ENCODE measurements at regions not wholly inside any gene's neighbourhood (a gene's known extent, or its start where the extent isn't known, plus 50 kb on each side); places are given as distances from the start of the nearest gene placed in this dataset.
"Not testable (repeated sequence)": the region's sequence is repeated elsewhere in the genome, so short reads cannot be mapped to it uniquely, and the experiment has no call there.

DNA sequence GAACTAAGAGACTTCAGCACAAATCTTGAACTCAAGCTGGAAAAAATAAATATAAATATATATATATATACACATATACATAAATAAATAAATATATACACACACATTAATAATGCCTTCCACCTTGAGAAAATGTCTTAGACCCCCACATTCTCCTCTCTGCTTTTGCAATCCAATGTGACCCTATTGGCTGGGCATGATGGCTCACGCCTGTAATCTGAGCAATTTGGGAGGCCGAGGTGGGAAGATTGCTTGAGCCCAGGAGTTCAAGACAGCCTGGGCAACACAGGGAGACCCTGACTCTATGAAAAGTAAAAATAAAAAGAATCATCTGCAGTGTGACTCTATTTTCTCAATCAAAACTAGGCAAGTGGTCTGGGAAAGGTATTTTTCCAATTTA lies 424.1 kb upstream of the NFE2L3 start:
- Mint-ChIP-seq H3K27ac (no peak overlapping the region), H3K27me3 (no peaks in the 10 kb centered on the region), H3K36me3 (no peaks in the 10 kb centered on the region), H3K4me3 (no peak overlapping the region), H3K4me1 (no peaks in the 10 kb centered on the region), H3K9me3 (no peaks in the 10 kb centered on the region)
- no peak for DNase-seq

DNA sequence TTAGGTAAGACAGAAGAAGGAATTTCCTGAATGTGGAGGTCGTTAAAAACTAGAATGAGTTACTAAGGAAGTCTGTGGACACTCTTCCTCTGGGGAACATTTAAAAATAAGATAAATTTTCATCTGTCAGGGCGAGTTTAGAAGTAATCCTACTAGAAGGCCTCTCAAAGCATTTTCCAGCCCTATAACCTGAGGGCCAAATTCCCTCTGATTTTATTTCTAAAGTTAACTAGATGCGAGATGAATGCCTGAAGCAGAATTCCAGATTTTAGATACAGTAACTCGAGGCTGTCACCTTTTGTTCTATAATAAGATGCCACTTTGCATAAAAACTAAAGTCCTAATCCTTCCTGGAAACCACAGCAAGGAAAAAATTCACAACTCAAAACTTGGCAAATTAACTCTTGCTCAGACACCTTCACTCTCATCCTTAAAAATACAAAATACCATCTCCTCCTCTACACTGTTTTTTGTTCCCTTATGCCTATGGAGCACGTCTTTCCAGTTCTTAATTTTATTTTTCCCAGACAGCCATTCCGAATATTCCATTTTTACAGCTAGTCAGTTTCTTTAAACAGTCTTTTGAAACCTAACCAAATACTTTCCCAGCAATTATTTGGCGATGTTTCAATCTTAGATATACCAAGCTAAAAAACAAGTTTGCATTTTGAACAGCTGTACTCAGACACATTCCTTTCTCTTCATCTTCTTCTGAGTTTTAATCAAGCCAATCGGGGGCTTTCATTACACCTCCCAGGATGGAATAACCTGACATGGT lies 420.7 kb upstream of the NFE2L3 start:
- no peak overlapping the region for H3K27ac Mint-ChIP-seq
- no peaks in the 10 kb centered on the region for H3K4me1 Mint-ChIP-seq
- no peak for DNase-seq
- no peak overlapping the region for H3K4me3 Mint-ChIP-seq
- no peaks in the 10 kb centered on the region for H3K36me3 Mint-ChIP-seq
- peaks cover 13% of the 10 kb centered on the region for H3K27me3 Mint-ChIP-seq
- H3K9me3 Mint-ChIP-seq, result no peaks in the 10 kb centered on the region

DNA sequence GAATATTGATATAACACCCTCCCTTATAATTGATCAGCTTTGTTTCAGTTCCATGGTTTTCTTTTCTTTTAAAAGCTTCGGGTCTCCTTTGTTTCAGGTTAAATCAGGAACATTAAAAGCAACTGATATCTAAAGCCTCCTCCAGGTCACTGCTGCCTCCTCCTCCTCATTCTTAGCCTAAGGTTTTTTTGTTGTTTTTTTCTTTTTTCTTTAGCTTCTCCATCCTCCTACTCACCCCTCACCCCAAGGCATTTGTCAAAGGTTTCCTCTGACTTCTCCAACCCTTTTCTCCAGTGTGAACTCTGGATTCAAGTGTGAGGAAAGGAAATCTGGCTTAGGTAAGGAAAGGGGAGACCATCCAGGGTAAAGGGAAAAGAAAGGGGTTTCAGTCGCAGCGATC lies 420.2 kb upstream of the NFE2L3 start:
- H3K4me1 Mint-ChIP-seq, result no peaks in the 10 kb centered on the region
- no peaks in the 10 kb centered on the region for H3K36me3 Mint-ChIP-seq
- no peak for DNase-seq
- H3K9me3 Mint-ChIP-seq, result no peaks in the 10 kb centered on the region
- H3K27ac Mint-ChIP-seq, result no peak overlapping the region
- H3K4me3 Mint-ChIP-seq, result no peak overlapping the region
- H3K27me3 Mint-ChIP-seq, result peaks cover 13% of the 10 kb centered on the region

DNA sequence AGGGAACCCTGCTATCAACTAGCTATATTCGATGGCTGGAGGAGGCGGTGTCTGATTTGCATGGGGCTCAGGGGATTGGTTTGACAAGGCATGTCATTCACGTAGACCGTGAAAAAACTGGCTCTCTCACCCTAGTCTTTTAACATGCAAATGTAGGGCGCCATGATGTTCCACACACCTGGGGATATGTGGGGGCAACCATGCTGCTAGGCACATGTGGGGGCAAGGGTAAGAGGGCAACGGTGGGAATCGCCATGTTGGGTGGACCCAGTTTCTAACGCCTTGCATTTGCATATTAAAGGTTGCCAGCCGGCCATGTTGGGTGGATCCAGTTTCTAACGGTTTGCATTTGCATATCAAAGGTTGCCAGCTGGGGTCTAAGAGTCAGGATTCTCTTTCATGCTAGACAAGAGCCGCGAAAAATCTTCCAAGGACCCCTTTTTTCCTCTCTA lies 419.2 kb upstream of the NFE2L3 start:
- Mint-ChIP-seq H3K4me3 (no peak overlapping the region), H3K4me1 (no peaks in the 10 kb centered on the region), H3K27ac (no peak overlapping the region), H3K36me3 (no peaks in the 10 kb centered on the region), H3K27me3 (peaks cover 13% of the 10 kb centered on the region), H3K9me3 (no peaks in the 10 kb centered on the region)
- DNase-seq, result no peak

DNA sequence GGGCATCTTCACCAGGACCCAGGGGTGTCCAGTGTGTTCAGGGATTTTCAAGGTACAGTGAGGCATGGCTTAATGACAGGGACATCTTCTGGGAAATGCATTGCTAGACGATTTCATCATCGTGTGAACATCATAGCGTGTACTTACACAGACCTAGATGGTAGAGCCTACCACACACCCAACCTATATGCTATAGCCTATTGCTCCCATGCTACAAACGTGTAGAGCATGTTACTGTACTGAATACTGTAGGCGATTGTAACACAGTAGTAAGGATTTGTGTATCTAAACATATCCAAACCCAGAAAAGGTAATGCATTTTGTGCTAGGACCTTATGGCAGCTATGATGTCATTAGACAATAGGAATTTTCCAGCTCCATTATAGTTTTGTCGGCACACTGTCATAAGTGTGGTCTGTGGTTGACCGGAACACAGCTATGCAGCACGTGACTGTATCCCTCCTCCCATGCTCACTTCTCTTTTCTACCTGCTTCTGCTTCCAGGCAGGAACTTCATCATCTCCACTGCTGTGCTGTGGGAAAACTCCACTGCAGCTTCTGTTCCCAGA lies 416.2 kb upstream of the NFE2L3 start:
- no peaks in the 10 kb centered on the region for H3K36me3 Mint-ChIP-seq
- no peaks in the 10 kb centered on the region for H3K9me3 Mint-ChIP-seq
- peaks cover 13% of the 10 kb centered on the region for H3K27me3 Mint-ChIP-seq
- H3K4me3 Mint-ChIP-seq, result no peak overlapping the region
- H3K4me1 Mint-ChIP-seq, result no peaks in the 10 kb centered on the region
- no peak overlapping the region for H3K27ac Mint-ChIP-seq
- no peak for DNase-seq

DNA sequence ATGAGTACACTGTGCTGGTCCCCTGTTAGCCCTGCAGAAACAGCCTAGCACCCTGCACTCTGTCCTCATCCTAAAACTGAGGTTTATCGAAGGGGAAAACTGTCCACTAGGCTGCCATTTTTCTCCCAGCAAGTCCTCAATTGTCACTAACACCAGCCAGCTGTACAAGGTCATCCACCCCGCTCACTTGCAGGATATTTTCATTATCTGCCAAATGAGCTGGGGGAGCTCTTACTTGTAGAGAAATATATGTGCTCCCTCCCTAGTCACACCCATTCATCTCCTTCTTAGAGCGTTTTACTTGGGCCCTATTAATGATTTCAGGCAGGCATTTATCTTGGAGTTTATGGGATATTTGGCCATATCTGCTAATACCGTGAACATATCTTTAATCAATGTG lies 413.5 kb upstream of the NFE2L3 start:
- no peaks in the 10 kb centered on the region for H3K9me3 Mint-ChIP-seq
- no peaks in the 10 kb centered on the region for H3K36me3 Mint-ChIP-seq
- peaks cover 13% of the 10 kb centered on the region for H3K27me3 Mint-ChIP-seq
- no peak overlapping the region for H3K4me3 Mint-ChIP-seq
- H3K4me1 Mint-ChIP-seq, result no peaks in the 10 kb centered on the region
- DNase-seq, result no peak
- H3K27ac Mint-ChIP-seq, result no peak overlapping the region

DNA sequence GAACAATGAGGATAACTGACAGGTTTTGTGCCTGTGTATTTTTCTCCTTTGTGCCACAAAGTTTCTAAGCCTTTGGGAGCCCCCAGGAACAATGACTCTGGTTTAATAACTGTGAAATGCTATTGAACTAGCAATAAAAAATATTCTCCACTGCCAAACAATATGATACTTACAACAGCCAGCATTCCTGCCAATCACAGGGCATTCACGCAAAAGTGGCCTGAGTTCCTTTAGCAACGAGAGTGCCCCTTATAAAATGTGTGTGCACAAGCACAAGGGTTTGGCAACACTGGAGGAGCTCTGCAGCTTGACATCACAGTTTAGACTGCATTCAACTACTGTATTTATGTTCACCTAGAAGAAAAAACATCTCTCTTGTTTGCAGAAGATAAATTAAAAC lies 412.9 kb upstream of the NFE2L3 start:
- Mint-ChIP-seq H3K36me3 (no peaks in the 10 kb centered on the region), H3K4me3 (no peak overlapping the region), H3K27ac (no peak overlapping the region), H3K4me1 (no peaks in the 10 kb centered on the region), H3K27me3 (peaks cover 13% of the 10 kb centered on the region), H3K9me3 (no peaks in the 10 kb centered on the region)
- no peak for DNase-seq

DNA sequence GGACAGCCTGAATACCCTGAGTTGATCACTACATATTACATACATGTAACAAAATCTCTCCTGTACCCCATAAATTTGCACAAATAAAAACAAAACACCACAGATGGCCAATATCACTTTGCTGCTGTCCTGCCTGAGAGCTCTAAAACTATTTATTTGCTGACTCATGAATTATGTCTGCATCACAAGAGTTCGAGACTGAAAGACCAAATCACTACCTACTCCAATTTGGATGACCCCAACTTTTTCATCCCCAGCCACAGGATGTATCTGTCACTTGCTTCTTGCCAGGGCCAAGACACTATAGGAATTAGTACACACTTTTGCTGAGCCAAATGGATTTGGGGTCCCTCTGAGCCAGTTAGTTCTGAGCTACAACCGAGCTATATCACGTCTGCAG lies 409.7 kb upstream of the NFE2L3 start:
- H3K36me3 Mint-ChIP-seq, result no peaks in the 10 kb centered on the region
- no peaks in the 10 kb centered on the region for H3K9me3 Mint-ChIP-seq
- H3K27me3 Mint-ChIP-seq, result no peaks in the 10 kb centered on the region
- no peak overlapping the region for H3K4me3 Mint-ChIP-seq
- no peak overlapping the region for H3K27ac Mint-ChIP-seq
- DNase-seq, result no peak
- H3K4me1 Mint-ChIP-seq, result no peaks in the 10 kb centered on the region

DNA sequence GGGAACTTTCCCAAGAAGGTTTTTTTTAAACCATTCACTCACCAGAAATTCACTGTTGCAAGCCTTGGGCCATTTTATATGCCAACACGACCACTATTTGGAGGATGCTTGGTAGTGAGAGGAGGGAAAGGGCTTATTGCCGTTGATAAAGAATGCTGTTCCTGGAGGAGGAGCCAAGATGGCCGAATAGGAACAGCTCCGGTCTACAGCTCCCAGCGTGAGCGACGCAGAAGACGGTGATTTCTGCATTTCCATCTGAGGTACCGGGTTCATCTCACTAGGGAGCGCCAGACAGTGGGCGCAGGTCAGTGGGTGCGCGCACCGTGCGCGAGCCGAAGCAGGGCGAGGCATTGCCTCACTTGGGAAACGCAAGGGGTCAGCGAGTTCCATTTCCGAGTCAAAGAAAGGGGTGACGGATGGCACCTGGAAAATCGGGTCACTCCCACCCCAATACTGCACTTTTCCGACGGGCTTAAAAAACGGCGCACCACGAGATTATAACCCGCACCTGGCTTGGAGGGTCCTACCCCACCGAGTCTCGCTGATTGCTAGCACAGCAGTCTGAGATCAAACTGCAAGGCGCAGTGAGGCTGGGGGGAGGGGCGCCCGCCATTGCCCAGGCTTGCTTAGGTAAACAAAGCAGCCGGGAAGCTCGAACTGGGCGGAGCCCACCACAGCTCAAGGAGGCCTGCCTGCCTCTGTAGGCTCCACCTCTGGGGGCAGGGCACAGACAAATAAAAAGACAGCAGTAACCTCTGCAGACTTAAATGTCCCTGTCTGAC lies 408.1 kb upstream of the NFE2L3 start:
- not testable (repeated sequence) for H3K36me3 Mint-ChIP-seq, H3K9me3 Mint-ChIP-seq, DNase-seq, H3K4me3 Mint-ChIP-seq, H3K4me1 Mint-ChIP-seq, H3K27ac Mint-ChIP-seq, H3K27me3 Mint-ChIP-seq

DNA sequence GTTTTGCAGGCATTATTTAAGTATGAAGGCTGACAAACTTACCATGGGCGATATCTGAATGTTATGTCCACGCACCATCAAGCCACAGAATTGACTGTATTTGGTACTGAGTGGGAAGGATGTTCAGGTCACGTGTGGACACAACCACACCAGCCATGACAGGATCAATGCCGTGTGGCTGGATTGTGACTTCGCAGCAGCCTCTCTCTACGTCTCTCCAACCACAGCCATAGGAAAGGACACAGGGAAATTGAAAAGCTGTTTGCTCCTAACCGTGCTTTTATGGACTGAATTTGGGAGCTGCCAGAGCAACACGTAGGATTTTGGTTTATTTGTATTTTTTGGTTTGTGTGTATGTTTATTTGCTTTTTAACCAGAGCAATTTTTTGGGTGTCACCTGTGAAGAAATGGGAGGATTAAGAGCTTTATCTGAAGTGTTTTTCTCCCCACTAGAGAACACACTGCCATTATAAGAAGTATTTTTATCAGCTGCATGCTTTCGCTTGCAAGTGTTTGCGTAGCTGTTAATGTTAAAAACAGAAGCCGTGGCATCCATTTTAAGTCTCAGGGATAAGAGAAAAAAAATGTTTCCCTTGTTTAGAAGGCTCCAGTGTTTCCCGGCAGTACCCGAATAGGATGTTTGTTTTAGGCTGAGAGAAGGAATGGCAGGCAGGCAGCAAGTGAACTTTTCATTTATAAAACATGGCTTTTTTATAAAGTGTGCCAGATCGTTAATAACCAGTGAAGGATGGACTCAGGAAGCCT lies 401.1 kb upstream of the NFE2L3 start:
- no peak overlapping the region for H3K4me3 Mint-ChIP-seq
- no peaks in the 10 kb centered on the region for H3K9me3 Mint-ChIP-seq
- no peaks in the 10 kb centered on the region for H3K36me3 Mint-ChIP-seq
- DNase-seq, result no peak
- H3K27me3 Mint-ChIP-seq, result no peaks in the 10 kb centered on the region
- no peaks in the 10 kb centered on the region for H3K4me1 Mint-ChIP-seq
- H3K27ac Mint-ChIP-seq, result no peak overlapping the region

DNA sequence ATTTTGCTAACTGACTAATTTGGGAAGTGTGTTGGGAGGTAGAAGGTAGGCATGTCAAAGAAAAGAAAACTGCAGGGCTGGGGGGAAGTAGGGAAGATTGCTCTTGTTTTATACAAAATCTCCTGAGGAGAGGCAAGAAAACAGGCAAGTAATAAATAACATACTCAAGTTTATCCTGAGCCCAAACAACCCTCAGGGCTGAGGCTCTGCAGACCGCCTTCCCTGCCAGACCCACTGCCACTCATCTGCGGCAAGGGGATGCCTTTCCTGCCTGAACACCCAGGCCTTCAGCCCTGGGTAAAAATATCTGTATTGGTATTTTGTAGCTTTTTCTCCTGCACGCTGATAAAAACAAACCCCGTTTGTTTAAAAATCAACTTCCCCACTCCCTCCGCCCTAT lies 399.8 kb upstream of the NFE2L3 start:
- Mint-ChIP-seq H3K27me3 (no peaks in the 10 kb centered on the region), H3K36me3 (no peaks in the 10 kb centered on the region), H3K9me3 (no peaks in the 10 kb centered on the region)

DNA sequence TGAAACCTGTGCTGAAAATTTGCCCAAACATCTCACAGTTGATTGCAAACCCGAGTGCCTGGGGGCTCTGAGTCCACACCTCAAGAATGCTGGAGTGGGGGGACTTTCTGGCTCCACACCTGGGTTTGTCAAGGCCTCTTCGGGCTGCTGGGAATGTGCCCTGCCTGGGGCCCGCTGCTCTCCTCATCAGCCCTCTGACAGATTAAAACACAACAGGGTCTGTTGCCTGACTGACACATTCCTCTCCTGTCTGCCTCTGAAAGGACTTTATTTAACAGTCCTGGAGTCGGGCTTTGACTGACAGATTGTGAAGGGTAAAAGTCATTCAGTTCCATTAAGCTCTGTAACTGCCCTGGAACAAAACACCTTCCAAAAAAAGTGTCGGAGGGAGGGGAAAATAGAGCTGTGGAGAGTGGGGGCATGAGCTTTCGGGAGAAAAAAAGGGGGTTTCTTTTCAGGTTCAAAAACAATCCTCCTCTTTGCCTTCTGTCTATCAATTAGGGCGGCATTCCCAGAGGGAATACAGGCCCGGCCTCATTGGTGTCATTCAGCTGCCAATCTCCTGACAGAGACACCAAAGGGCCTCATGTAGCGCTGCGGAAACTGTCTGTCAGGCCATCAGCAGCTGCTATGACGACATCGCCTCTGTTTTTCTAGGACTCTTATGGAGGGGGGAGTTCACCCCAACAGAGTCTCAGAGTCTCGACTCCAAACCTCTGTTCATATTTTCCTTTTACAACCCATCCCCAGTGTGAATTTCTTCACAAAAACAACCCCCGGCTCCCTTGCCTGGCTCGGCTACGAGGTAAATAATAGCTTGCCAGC lies 398.8 kb upstream of the NFE2L3 start:
- no peak overlapping the region for H3K27ac Mint-ChIP-seq
- H3K4me1 Mint-ChIP-seq, result no peaks in the 10 kb centered on the region
- H3K4me3 Mint-ChIP-seq, result no peak overlapping the region
- no peak for DNase-seq
- H3K9me3 Mint-ChIP-seq, result no peaks in the 10 kb centered on the region
- no peaks in the 10 kb centered on the region for H3K36me3 Mint-ChIP-seq
- no peaks in the 10 kb centered on the region for H3K27me3 Mint-ChIP-seq

More for the DNA sequence above, 399.8 kb upstream of the NFE2L3 start:
- Mint-ChIP-seq H3K27ac (no peak overlapping the region), H3K4me3 (no peak overlapping the region), H3K4me1 (no peaks in the 10 kb centered on the region)
- DNase-seq, result no peak

DNA sequence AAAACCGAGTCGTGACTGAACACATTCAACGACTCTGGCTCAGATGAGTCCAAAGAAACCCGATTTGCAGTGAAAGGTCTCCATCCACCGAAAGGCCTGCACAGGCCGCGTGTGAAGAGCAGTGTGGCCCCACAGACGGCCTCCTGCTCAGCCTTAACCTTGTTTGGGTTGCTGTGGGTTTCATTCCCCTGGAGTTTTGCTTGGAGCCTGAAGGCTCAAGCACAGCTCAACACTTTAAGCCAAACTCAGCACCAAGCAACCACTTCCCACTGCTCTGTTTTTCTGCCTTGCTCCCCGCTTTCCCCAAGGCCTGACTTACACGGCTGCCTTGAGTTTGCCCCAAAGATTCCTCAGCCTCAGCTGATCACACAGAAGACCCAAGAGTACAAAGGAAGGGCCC lies 398.2 kb upstream of the NFE2L3 start:
- Mint-ChIP-seq H3K27me3 (no peaks in the 10 kb centered on the region), H3K4me3 (no peak overlapping the region), H3K4me1 (no peaks in the 10 kb centered on the region), H3K9me3 (no peaks in the 10 kb centered on the region), H3K27ac (no peak overlapping the region), H3K36me3 (no peaks in the 10 kb centered on the region)
- no peak for DNase-seq

DNA sequence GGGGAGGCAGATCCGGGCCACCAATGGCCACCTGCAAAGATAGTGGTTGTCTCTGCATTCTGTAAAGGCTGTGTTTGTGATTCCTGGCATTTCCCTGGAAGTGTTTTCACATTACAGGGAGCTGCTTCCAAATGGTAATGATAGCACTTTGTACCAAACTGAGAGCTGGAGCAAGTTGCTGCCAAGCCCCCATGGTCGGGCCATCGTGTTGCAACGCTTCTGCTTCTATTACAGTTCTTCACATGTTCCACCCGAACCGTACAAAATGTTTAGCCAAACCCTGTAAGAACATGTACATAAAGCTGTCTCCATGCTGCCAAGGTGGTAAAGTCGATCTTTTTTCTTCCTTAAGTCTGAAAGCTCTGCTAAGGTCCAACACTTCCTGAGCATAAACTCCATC lies 397.7 kb upstream of the NFE2L3 start:
- no peak for DNase-seq
- Mint-ChIP-seq H3K4me3 (no peak overlapping the region), H3K27ac (no peak overlapping the region), H3K36me3 (no peaks in the 10 kb centered on the region), H3K4me1 (no peaks in the 10 kb centered on the region), H3K9me3 (no peaks in the 10 kb centered on the region), H3K27me3 (no peaks in the 10 kb centered on the region)
